GM23338 (cell line): ENCODE measurements at regions not wholly inside any gene's neighbourhood (a gene's known extent, or its start where the extent isn't known, plus 50 kb on each side); places are given as distances from the start of the nearest gene placed in this dataset.

ENCODE experiments used
- ATAC-seq: fragments of 200-7000 bp; cut with Tn5 transposase; 3 replicates; pipeline ENCODE4 v1.9.1; 2020
- DNase-seq: peaks from one replicate; pipeline ENCODE4 v3.0.0-alpha.2; 2015; ENCODE audit warnings: low spot score
- H2AFZ ChIP-seq: fragments of 200-600 bp; sonication (generic); 2 replicates; pipeline ENCODE4 v1.8.0; 2016; ENCODE audit warnings: antibody characterized with exemption, mild to moderate bottlenecking, moderate library complexity
- H3F3A ChIP-seq: fragments of 200-600 bp; sonication (generic); replicated peaks from 2 replicates; pipeline ENCODE4 v1.8.0; 2017; ENCODE audit warnings: antibody characterized with exemption, mixed run types, low read depth
- H3K27ac ChIP-seq: fragments of 200-600 bp; sonication (generic); 2 replicates; pipeline ENCODE4 v1.6.1; 2016; ENCODE audit warnings: low read depth
- H3K27me3 ChIP-seq: fragments of 200-600 bp; sonication (generic); 2 replicates; pipeline ENCODE4 v1.8.0; 2016; ENCODE audit warnings: mild to moderate bottlenecking, mixed run types, moderate library complexity; ENCODE audit not compliant: insufficient read depth
- H3K36me3 ChIP-seq: fragments of 200-600 bp; sonication (generic); 2 replicates; pipeline ENCODE4 v1.8.0; 2016; ENCODE audit warnings: mild to moderate bottlenecking; ENCODE audit not compliant: insufficient read depth
- H3K4me1 ChIP-seq: fragments of 200-600 bp; sonication (generic); 2 replicates; pipeline ENCODE4 v1.8.0; 2016; ENCODE audit warnings: mild to moderate bottlenecking, moderate library complexity; ENCODE audit not compliant: insufficient read depth
- H3K4me2 ChIP-seq: fragments of 200-600 bp; sonication (generic); 2 replicates; pipeline ENCODE4 v1.7.1; 2017; ENCODE audit warnings: mixed run types
- H3K4me3 ChIP-seq: fragments of 200-600 bp; sonication (generic); 2 replicates; pipeline ENCODE4 v1.6.1; 2016; ENCODE audit warnings: mixed run types
- H3K79me2 ChIP-seq: fragments of 200-600 bp; sonication (generic); replicated peaks from 2 replicates; pipeline ENCODE4 v1.8.0; 2017; ENCODE audit warnings: mild to moderate bottlenecking; ENCODE audit not compliant: insufficient read depth
- H3K9me2 ChIP-seq: fragments of 200-600 bp; sonication (generic); 2 replicates; pipeline ENCODE4 v1.8.0; 2017; ENCODE audit not compliant: insufficient read depth
- H4K20me1 ChIP-seq: fragments of 200-600 bp; sonication (generic); replicated peaks from 2 replicates; pipeline ENCODE4 v1.8.0; 2017; ENCODE audit warnings: mild to moderate bottlenecking; ENCODE audit not compliant: insufficient read depth
- H3K27ac Mint-ChIP-seq: 2 replicates; pipeline ENCODE4 v1.8.0; 2020; ENCODE audit warnings: inconsistent platforms, mild to moderate bottlenecking, moderate library complexity, mixed read lengths
- H3K27me3 Mint-ChIP-seq: 3 replicates; pipeline ENCODE4 v1.8.0; 2022; ENCODE audit warnings: low read depth, mild to moderate bottlenecking, moderate library complexity, mixed read lengths, inconsistent platforms; ENCODE audit not compliant: insufficient read depth, poor library complexity
- H3K36me3 Mint-ChIP-seq: 3 replicates; pipeline ENCODE4 v1.8.0; 2021; ENCODE audit warnings: low read depth, mild to moderate bottlenecking, inconsistent platforms, moderate library complexity, mixed read lengths
- H3K4me1 Mint-ChIP-seq: 3 replicates; pipeline ENCODE4 v1.8.0; 2020; ENCODE audit warnings: mild to moderate bottlenecking, inconsistent platforms, mixed read lengths
- H3K4me3 Mint-ChIP-seq: 3 replicates; pipeline ENCODE4 v1.8.0; 2021; ENCODE audit warnings: moderate library complexity, mild to moderate bottlenecking, inconsistent platforms, mixed read lengths
- H3K9me3 Mint-ChIP-seq: 3 replicates; pipeline ENCODE4 v1.8.0; 2020; ENCODE audit warnings: moderate library complexity, mild to moderate bottlenecking, inconsistent platforms, mixed read lengths
- CTCF ChIP-seq, 2 experiments: fragments of 200-600 bp in 1 of 2; sonication (generic) in 1 of 2; conservative IDR thresholded peaks; 2 replicates each; pipeline versions ENCODE4 v1.5.1 to v1.6.1; 2016 to 2017; ENCODE audit warnings: antibody characterized with exemption in 2 of 2, low read depth in 2 of 2, mild to moderate bottlenecking in 2 of 2, moderate library complexity in 1 of 2
- REST ChIP-seq: IDR thresholded peaks from one replicate; pipeline ENCODE4 v1.6.1; 2018; ENCODE audit warnings: antibody characterized with exemption; ENCODE audit not compliant: unreplicated experiment
- STAT1 ChIP-seq: IDR thresholded peaks from one replicate; pipeline ENCODE4 v1.6.1; 2016; ENCODE audit warnings: antibody characterized with exemption; ENCODE audit not compliant: unreplicated experiment
- ZNF462 ChIP-seq: fragments of 250-450 bp; sonication (Bioruptor Pico); IDR thresholded peaks from 2 replicates; pipeline ENCODE4 v1.5.0; 2020; ENCODE audit warnings: mild to moderate bottlenecking, moderate library complexity

DNA sequence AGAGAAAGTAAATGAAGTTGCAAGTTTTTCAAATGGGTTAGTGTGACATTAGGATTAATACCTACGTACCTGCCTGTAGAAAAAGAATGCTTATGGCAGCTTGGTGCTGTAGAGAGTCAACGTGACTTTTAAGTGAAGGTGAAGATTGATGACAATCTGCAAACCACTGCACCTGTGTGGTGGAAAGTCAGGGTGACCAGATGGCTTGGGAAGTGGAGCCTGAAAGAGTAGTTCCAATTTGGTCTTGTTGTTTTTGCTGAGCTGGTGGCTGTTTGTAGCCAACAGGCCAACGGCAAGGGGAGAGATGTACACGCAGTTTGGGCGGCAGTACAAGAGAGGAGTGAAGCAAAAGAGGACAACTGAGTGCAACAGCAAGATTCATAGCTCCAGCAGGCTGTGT lies 78.1 kb upstream of the JAK1 start:
- no peaks in the 10 kb centered on the region for H3K36me3 ChIP-seq
- H3K27me3 ChIP-seq = no peaks in the 10 kb centered on the region
- no peaks in the 10 kb centered on the region for H4K20me1 ChIP-seq
- H3K4me3 Mint-ChIP-seq = no peak overlapping the region
- H3K27me3 Mint-ChIP-seq = peaks cover 3% of the 10 kb centered on the region
- no peaks in the 10 kb centered on the region for H3K9me2 ChIP-seq
- no peak overlapping the region for H3K4me2 ChIP-seq
- H3K27ac ChIP-seq = no peak overlapping the region
- no peak overlapping the region for H3K27ac Mint-ChIP-seq
- H3F3A ChIP-seq = no peaks in the 10 kb centered on the region
- H3K9me3 Mint-ChIP-seq = no peaks in the 10 kb centered on the region
- no peaks in the 10 kb centered on the region for H3K79me2 ChIP-seq
- 0 out of 3 replicates have a peak, but pooled peaks cover 2% of the 10 kb centered on the region for H3K36me3 Mint-ChIP-seq
- no peak for TF ChIP-seq ZNF462
- no peak for TF ChIP-seq REST
- TF ChIP-seq CTCF (conservative IDR thresholded peaks at IDR 0.05; ENCODE audit: low read depth in 2 of 2) = no peak
- no peak for TF ChIP-seq STAT1
- DNase-seq (no peak), ATAC-seq (no peak)
- H3K4me1 Mint-ChIP-seq = no peaks in the 10 kb centered on the region
- no peak overlapping the region for H2AFZ ChIP-seq
- H3K4me1 ChIP-seq = no peaks in the 10 kb centered on the region
- no peak overlapping the region for H3K4me3 ChIP-seq
